Anterior cingulate cortex (tissue), 58 donors: ENCODE measurements at regions not wholly inside any gene's neighbourhood (a gene's known extent, or its start where the extent isn't known, plus 50 kb on each side); places are given as distances from the start of the nearest gene placed in this dataset.

Experiments used
- DNase-seq, 58 donors: peaks; one replicate each; lab custom pipeline; 2025; lab: John Stamatoyannopoulos, UW

GRCh38 chr10:90621577-90621976 is 236.3 kb downstream of the HTR7 start:
- no peak for DNase-seq

DNA sequence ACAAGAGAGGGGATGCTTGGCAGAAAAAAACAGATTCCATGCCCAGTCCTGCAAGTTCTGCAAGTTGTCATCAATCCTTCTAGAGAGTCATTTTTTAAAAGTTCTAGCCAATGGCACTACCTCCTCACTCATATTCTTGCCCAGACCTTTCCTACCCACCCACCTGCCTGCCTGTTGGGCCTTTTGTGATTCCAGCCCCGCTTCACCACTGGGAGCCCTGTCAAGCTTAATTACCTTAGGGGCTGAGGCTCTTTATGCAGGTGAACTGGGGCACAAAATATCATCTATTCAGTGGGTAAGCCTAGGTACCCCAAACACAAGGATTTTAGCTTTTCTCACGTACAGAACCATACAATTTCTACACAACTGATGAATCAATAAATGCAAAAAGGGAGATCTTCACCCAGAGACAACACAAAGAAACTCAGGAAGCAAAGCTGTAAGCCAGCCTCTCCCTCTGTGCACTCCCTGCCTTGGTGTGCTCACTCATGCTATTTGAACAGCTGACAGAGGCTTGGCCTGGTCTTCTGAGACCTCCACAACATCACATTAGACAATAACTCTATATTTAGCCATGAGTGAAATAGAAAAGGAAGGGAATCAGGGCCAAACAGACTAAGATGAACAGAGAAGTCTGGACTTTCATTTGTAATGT is 222.6 kb downstream of the HTR7 start:
- DNase-seq = no peak

DNA sequence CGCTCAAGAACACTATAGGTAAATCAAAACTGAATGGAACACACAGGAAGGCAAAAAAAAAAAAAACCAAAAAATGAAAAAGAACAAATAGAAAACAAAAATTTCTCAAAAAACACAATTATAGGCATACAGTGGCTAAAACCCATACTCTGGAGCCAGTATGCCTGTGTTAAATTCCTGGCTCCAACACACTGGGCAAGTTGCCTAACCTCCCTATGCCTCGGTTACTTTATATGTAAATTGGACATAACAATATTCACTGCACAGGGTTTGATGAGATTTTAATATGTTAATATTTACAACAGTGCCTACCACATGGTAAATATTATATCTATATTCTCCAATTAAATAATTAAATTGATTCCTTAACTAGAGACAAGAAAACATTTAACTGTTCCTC is 217.1 kb downstream of the HTR7 start:
- no peak for DNase-seq

- no peak for DNase-seq
Observed at GRCh38 chr10:90641731-90642130, 216.1 kb downstream of the HTR7 start.

DNA sequence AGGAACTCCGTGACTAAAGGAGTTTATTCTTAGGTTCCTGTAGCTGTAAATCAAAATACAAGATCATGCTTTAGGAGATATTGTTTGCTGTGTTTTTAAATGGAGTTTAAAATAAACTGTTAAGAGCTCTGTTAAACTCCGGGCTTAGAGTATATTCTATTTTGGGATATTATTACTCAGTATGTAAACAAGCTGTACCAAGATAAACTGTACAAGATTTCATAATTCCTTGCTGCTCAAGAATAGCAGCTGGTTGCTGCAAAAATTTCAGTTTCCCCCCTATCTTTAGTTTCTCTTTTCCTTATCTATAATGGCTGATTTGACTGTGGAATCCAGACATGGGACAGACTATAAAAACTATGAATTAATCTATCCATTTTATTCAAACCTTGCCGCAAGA is 215.7 kb downstream of the HTR7 start:
- no peak for DNase-seq

- no peak for DNase-seq
Observed at GRCh38 chr10:90642650-90643049, 215.2 kb downstream of the HTR7 start.

DNA sequence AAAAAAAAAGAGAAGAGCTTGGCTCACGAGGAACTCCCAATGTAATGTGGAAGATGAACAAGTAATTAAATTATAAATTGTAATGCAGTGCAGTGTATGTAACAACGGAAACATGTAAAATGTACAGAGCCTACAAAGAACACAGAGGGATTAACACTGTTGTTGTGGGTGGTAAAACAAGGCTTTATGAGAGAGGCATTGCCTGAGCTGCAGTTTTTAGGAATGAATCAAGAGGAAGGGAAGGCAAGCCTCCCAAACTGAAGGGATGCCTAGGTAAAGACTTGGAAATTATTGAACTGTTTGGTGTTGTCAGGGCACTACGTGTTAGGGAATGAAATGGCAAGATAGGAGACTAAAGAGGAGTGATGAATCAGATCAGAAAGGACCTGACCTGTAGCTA is 213.7 kb downstream of the HTR7 start:
- DNase-seq = no peak

- DNase-seq = no peak
Observed at GRCh38 chr10:90650858-90651257, 207.0 kb downstream of the HTR7 start.

GRCh38 chr10:90652519-90652918 is 205.3 kb downstream of the HTR7 start:
- no peak for DNase-seq

DNA sequence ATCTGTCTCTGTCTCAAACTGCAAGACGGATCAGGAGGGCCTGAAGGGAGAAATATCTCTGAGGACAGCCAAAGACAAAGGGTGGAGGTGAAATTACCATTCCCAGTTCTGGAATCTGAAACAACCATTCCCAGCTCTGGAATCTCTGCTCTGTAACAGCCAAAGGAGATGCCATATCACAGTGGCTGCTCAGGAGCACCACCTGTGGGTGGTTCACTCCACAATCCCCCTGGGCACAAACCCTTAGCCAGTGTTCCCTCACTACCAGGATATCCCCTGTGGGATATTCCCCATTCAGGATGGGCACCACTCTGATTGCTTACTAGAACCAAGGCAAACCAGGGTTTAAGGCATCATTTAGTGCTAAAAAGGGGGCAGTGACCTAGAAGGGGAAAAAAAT is 199.0 kb downstream of the HTR7 start:
- DNase-seq = no peak

DNA sequence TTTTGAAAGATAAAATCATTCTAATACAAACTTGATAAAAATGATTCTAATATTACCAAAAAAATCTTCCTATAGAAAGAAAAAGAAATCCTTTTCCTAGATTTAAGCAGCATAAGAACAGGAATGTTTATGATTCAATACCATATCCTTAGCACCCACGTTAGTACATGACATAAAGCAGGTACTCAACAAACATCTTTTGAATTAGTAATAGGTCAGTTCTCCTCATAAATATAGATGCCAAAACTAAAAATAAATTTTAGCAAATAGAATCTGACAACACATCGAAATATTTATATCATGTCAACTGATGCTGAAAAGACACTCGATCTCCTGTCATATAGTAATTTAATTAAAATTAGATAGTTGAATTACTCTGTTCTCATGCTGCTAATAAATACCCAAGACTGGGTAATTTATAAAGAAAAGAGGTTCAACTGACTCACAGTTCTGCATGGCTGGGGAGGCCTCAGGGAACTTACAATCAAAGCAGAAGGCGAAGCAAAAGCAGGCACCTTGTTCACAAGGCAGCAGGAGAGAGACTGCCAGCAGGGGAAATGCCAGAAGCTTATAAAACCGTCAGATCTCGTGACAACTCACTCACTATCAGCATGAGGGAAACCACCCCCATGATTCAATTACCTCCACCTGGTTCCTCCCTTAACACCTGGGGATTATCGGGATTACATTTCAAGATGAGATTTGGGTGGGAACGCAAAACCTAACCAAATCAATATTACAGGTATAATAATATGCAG is 191.8 kb downstream of the HTR7 start:
- no peak for DNase-seq

DNA sequence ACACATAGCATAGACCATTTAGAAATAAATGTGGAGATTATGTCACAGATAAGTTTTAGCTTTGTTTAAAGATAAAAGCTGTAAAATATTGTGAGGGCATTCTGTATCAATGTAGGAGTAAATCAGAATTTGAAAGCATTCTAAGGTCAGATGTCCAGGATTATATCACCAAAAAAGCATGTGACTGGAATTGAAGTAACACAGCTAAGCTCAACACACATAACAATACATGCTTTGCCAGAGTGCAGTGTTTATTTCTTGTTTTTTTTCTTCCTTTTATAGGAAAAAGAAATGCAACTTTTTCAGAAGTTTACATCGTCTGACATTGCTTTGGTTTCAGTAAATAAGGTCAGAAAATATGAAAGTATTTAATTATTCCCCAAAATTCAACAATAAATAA is 183.4 kb downstream of the HTR7 start:
- DNase-seq = no peak

GRCh38 chr10:90674928-90675327 is 182.9 kb downstream of the HTR7 start:
- DNase-seq = no peak

DNA sequence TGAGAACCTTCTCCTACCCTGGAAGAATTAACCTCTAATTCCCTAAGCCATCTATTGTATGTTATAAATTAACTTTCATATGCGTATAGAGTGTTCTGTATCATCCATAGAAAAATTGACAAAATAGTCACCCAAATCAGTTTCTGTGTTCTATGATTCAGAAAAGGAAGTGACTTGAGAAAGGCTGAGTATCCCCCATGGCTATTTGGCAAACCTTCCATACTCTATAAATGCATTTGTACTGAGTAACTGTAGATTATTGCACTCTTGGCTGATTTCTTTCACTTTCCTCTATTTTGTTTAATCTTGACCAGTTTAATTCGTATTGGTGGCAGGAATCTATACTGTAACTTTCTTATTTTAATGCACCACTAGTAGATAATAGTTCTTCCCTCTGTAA is 182.2 kb downstream of the HTR7 start:
- DNase-seq = no peak
